ENCODE measurements at regions not wholly inside any gene's neighbourhood (a gene's known extent, or its start where the extent isn't known, plus 50 kb on each side); places are given as distances from the start of the nearest gene placed in this dataset.

- Histone ChIP-seq H3K9me3 (ENCODE audit: insufficient read depth, low read length) (no peaks in the 10 kb centered on the region), H3K36me3 (replicated peaks; ENCODE audit: low read depth, low read length) (no peaks in the 10 kb centered on the region), H3K27ac (ENCODE audit: low read length) (no peak overlapping the region), H3K4me1 (ENCODE audit: low read length) (peaks cover 9% of the 10 kb centered on the region; the same call in 1 of the 2 replicates), H2AFZ (ENCODE audit: low read depth, low read length) (no peak overlapping the region), H3K27me3 (ENCODE audit: low read depth, low read length) (no peaks in the 10 kb centered on the region), H3K79me2 (ENCODE audit: low read length) (no peaks in the 10 kb centered on the region), H3K4me2 (ENCODE audit: low read length) (no peak overlapping the region), H4K20me1 (ENCODE audit: insufficient read depth, low read length) (no peaks in the 10 kb centered on the region), H3K9ac (ENCODE audit: low read length) (no peak overlapping the region), H3K4me3 (ENCODE audit: low read length) (no peak overlapping the region)
- no peak for TF ChIP-seq EZH2phosphoT487 (IDR thresholded peaks at IDR 0.05; ENCODE audit: low read depth)
- TF ChIP-seq, protein P1, sequence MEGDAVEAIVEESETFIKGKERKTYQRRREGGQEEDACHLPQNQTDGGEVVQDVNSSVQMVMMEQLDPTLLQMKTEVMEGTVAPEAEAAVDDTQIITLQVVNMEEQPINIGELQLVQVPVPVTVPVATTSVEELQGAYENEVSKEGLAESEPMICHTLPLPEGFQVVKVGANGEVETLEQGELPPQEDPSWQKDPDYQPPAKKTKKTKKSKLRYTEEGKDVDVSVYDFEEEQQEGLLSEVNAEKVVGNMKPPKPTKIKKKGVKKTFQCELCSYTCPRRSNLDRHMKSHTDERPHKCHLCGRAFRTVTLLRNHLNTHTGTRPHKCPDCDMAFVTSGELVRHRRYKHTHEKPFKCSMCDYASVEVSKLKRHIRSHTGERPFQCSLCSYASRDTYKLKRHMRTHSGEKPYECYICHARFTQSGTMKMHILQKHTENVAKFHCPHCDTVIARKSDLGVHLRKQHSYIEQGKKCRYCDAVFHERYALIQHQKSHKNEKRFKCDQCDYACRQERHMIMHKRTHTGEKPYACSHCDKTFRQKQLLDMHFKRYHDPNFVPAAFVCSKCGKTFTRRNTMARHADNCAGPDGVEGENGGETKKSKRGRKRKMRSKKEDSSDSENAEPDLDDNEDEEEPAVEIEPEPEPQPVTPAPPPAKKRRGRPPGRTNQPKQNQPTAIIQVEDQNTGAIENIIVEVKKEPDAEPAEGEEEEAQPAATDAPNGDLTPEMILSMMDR (IDR thresholded peaks at IDR 0.05; ENCODE audit: low read depth, low read length) = no peak
Measured at GRCh38 chr12:112584266-112584722, 165.5 kb downstream of the PTPN11 start.

GRCh38 chr12:112586148-112586783 lies 167.5 kb downstream of the PTPN11 start:
- no peak overlapping the region for H3K9ac ChIP-seq (ENCODE audit: low read length)
- H3K4me2 ChIP-seq (ENCODE audit: low read length) = no peak overlapping the region
- no peak overlapping the region for H2AFZ ChIP-seq (ENCODE audit: low read depth, low read length)
- H3K27ac ChIP-seq (ENCODE audit: low read length) = no peak overlapping the region
- TF ChIP-seq, protein P1 (IDR thresholded peaks at IDR 0.05; ENCODE audit: low read depth, low read length) = no peak
- TF ChIP-seq EZH2phosphoT487 (IDR thresholded peaks at IDR 0.05; ENCODE audit: low read depth) = no peak
- peaks cover under 1% of the 10 kb centered on the region; the same call in 1 of the 2 replicates for H3K4me1 ChIP-seq (ENCODE audit: low read length)
- H4K20me1 ChIP-seq (ENCODE audit: insufficient read depth, low read length) = no peaks in the 10 kb centered on the region
- H3K79me2 ChIP-seq (ENCODE audit: low read length) = no peaks in the 10 kb centered on the region
- H3K36me3 ChIP-seq (replicated peaks; ENCODE audit: low read depth, low read length) = no peaks in the 10 kb centered on the region
- H3K9me3 ChIP-seq (ENCODE audit: insufficient read depth, low read length) = no peaks in the 10 kb centered on the region
- H3K27me3 ChIP-seq (ENCODE audit: low read depth, low read length) = no peaks in the 10 kb centered on the region
- H3K4me3 ChIP-seq (ENCODE audit: low read length) = no peak overlapping the region

- H2AFZ ChIP-seq (ENCODE audit: low read depth, low read length) = no peak overlapping the region
- H3K4me3 ChIP-seq (ENCODE audit: low read length) = no peak overlapping the region
- no peaks in the 10 kb centered on the region for H4K20me1 ChIP-seq (ENCODE audit: insufficient read depth, low read length)
- TF ChIP-seq, protein P1 (IDR thresholded peaks at IDR 0.05; ENCODE audit: low read depth, low read length) = no peak
- no peak for TF ChIP-seq EZH2phosphoT487 (IDR thresholded peaks at IDR 0.05; ENCODE audit: low read depth)
- H3K9ac ChIP-seq (ENCODE audit: low read length) = no peak overlapping the region
- no peak overlapping the region for H3K4me2 ChIP-seq (ENCODE audit: low read length)
- H3K27me3 ChIP-seq (ENCODE audit: low read depth, low read length) = peaks cover 2% of the 10 kb centered on the region; the same call in 1 of the 2 replicates
- H3K4me1 ChIP-seq (ENCODE audit: low read length) = no peaks in the 10 kb centered on the region
- no peaks in the 10 kb centered on the region for H3K79me2 ChIP-seq (ENCODE audit: low read length)
- no peak overlapping the region for H3K27ac ChIP-seq (ENCODE audit: low read length)
- no peaks in the 10 kb centered on the region for H3K9me3 ChIP-seq (ENCODE audit: insufficient read depth, low read length)
- no peaks in the 10 kb centered on the region for H3K36me3 ChIP-seq (replicated peaks; ENCODE audit: low read depth, low read length)
Measured at GRCh38 chr12:112589275-112589674, 170.5 kb downstream of the PTPN11 start.

DNA sequence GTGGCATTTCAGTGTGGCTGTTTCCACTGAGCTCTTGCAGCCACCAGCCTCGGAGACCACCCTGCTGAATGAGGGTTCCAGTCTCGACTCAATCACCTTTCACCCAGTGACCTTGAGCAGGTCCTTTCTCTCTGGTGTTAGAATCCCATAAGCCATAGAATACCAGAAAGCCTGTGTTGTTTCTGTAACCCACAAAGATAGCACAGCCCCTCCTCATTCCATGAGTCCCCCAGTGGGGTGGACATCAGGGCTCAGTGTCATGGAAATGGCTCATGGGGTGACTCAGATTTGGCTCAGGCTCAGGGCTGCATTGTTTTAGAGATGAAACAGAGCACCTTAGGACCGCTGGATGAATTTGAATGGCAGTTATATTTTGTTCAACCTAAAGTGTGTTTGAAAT lies 171.5 kb downstream of the PTPN11 start:
- TF ChIP-seq EZH2phosphoT487 (IDR thresholded peaks at IDR 0.05; ENCODE audit: low read depth) = no peak
- TF ChIP-seq, protein P1 (IDR thresholded peaks at IDR 0.05; ENCODE audit: low read depth, low read length) = no peak
- no peaks in the 10 kb centered on the region for H4K20me1 ChIP-seq (ENCODE audit: insufficient read depth, low read length)
- H3K9me3 ChIP-seq (ENCODE audit: insufficient read depth, low read length) = no peaks in the 10 kb centered on the region
- H3K27me3 ChIP-seq (ENCODE audit: low read depth, low read length) = peaks cover 2% of the 10 kb centered on the region; the same call in 1 of the 2 replicates
- no peaks in the 10 kb centered on the region for H3K79me2 ChIP-seq (ENCODE audit: low read length)
- no peak overlapping the region for H2AFZ ChIP-seq (ENCODE audit: low read depth, low read length)
- H3K36me3 ChIP-seq (replicated peaks; ENCODE audit: low read depth, low read length) = no peaks in the 10 kb centered on the region
- no peaks in the 10 kb centered on the region for H3K4me1 ChIP-seq (ENCODE audit: low read length)
- no peak overlapping the region for H3K27ac ChIP-seq (ENCODE audit: low read length)
- H3K4me3 ChIP-seq (ENCODE audit: low read length) = no peak overlapping the region
- no peak overlapping the region for H3K9ac ChIP-seq (ENCODE audit: low read length)
- H3K4me2 ChIP-seq (ENCODE audit: low read length) = no peak overlapping the region
